Loucy (cell line): ENCODE measurements at regions not wholly inside any gene's neighbourhood (a gene's known extent, or its start where the extent isn't known, plus 50 kb on each side); places are given as distances from the start of the nearest gene placed in this dataset.
"Not testable (repeated sequence)": the region's sequence is repeated elsewhere in the genome, so short reads cannot be mapped to it uniquely, and the experiment has no call there.

Experiments
- H2AFZ ChIP-seq: fragments of 200-600 bp; sonication (generic); 2 replicates; pipeline ENCODE4 v1.6.0; 2016; ENCODE audit warnings: antibody characterized with exemption, mild to moderate bottlenecking, low read length, moderate library complexity
- H3F3A ChIP-seq: fragments of 200-600 bp; 2 replicates; pipeline ENCODE4 v1.6.0; 2016; ENCODE audit warnings: antibody characterized with exemption, low read depth, mild to moderate bottlenecking
- H3K27me3 ChIP-seq: fragments of 200-600 bp; sonication (generic); 2 replicates; pipeline ENCODE4 v1.6.1; 2014; ENCODE audit warnings: low read length, mild to moderate bottlenecking; ENCODE audit not compliant: insufficient read depth, poor library complexity, severe bottlenecking
- H3K36me3 ChIP-seq: fragments of 200-600 bp; sonication (generic); 2 replicates; pipeline ENCODE4 v1.6.1; 2016; ENCODE audit warnings: low read length; ENCODE audit not compliant: insufficient read depth
- H3K4me1 ChIP-seq: fragments of 200-600 bp; sonication (generic); 2 replicates; pipeline ENCODE4 v1.5.1; 2014; ENCODE audit warnings: low read length, mild to moderate bottlenecking; ENCODE audit not compliant: insufficient read depth, poor library complexity, severe bottlenecking
- H3K4me2 ChIP-seq: fragments of 200-600 bp; sonication (generic); 2 replicates; pipeline ENCODE4 v1.6.0; 2014; ENCODE audit warnings: antibody characterized with exemption, low read length, low read depth, mild to moderate bottlenecking; ENCODE audit not compliant: poor library complexity, severe bottlenecking
- H3K4me3 ChIP-seq: fragments of 200-600 bp; sonication (generic); 2 replicates; pipeline ENCODE4 v1.5.1; 2014; ENCODE audit warnings: low read length, mild to moderate bottlenecking, mixed read lengths; ENCODE audit not compliant: poor library complexity, severe bottlenecking
- H3K79me2 ChIP-seq: fragments of 200-600 bp; sonication (generic); 2 replicates; pipeline ENCODE4 v1.6.1; 2014; ENCODE audit warnings: low read length; ENCODE audit not compliant: insufficient read depth
- H3K9ac ChIP-seq: fragments of 200-600 bp; sonication (generic); 2 replicates; pipeline ENCODE4 v1.6.0; 2014; ENCODE audit warnings: mild to moderate bottlenecking, low read depth, low read length, moderate library complexity; ENCODE audit not compliant: poor library complexity, severe bottlenecking
- H3K9me2 ChIP-seq: fragments of 200-600 bp; sonication (generic); replicated peaks from 2 replicates; pipeline ENCODE4 v1.6.1; 2016; ENCODE audit warnings: low read depth, low read length, mixed read lengths
- H3K9me3 ChIP-seq: fragments of 200-600 bp; sonication (generic); 2 replicates; pipeline ENCODE4 v1.6.1; 2014; ENCODE audit warnings: mild to moderate bottlenecking, antibody characterized with exemption, low read length, low read depth; ENCODE audit not compliant: insufficient read depth
- H4K20me1 ChIP-seq: fragments of 200-600 bp; sonication (generic); 2 replicates; pipeline ENCODE4 v1.6.0; 2014; ENCODE audit warnings: antibody characterized with exemption, low read length, mild to moderate bottlenecking; ENCODE audit not compliant: insufficient read depth, poor library complexity, severe bottlenecking
- CTCF ChIP-seq: fragments of 200-600 bp; sonication (generic); conservative IDR thresholded peaks from 2 replicates; pipeline ENCODE4 v1.5.1; 2014; ENCODE audit warnings: mild to moderate bottlenecking, antibody characterized with exemption, low read length
- EZH2phosphoT487 ChIP-seq: fragments of 200-600 bp; IDR thresholded peaks from 2 replicates; pipeline ENCODE4 v1.6.1; 2018; ENCODE audit warnings: antibody characterized with exemption, mild to moderate bottlenecking, moderate library complexity, borderline replicate concordance

GRCh38 chr6:112539355-112539754 is 192.2 kb downstream of the RFPL4B start:
- H3K4me1 ChIP-seq = no peaks in the 10 kb centered on the region
- H2AFZ ChIP-seq = no peak overlapping the region
- H3K9me3 ChIP-seq = peaks cover 3% of the 10 kb centered on the region; the same call in 1 of the 2 replicates
- no peaks in the 10 kb centered on the region for H3K79me2 ChIP-seq
- no peak overlapping the region for H3K4me2 ChIP-seq
- H3K4me3 ChIP-seq = no peak overlapping the region
- H4K20me1 ChIP-seq = no peaks in the 10 kb centered on the region
- no peak overlapping the region for H3K9ac ChIP-seq
- H3F3A ChIP-seq = no peaks in the 10 kb centered on the region
- TF ChIP-seq EZH2phosphoT487 (no peak), CTCF (no peak)
- H3K27me3 ChIP-seq = no peaks in the 10 kb centered on the region
- no peaks in the 10 kb centered on the region for H3K36me3 ChIP-seq
- no peaks in the 10 kb centered on the region for H3K9me2 ChIP-seq

DNA sequence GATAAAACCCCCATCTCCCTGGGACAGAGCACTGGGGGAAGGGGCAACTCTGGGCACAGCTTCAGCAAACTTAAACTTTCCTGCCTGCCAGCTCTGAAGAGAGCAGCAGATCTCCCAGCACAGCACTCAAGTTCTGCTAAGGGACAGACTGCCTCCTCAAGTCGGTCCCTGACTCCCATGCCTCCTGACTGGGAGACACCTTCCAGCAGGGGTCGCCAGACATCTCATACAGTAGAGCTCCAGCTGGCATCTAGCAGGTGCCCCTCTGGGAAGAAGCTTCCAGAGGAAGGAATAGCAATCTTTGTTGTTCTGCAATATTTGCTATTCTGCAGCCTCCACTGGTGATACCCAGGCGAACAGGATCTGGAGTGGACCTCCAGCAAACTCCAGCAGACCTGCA is 194.7 kb downstream of the RFPL4B start:
- not testable (repeated sequence) for H3K4me2 ChIP-seq, H3K9me2 ChIP-seq, H3K4me3 ChIP-seq, H3K36me3 ChIP-seq, H3K27me3 ChIP-seq, H3K4me1 ChIP-seq, H3K79me2 ChIP-seq, H4K20me1 ChIP-seq, H3K9me3 ChIP-seq, H3F3A ChIP-seq, H2AFZ ChIP-seq, H3K9ac ChIP-seq

DNA sequence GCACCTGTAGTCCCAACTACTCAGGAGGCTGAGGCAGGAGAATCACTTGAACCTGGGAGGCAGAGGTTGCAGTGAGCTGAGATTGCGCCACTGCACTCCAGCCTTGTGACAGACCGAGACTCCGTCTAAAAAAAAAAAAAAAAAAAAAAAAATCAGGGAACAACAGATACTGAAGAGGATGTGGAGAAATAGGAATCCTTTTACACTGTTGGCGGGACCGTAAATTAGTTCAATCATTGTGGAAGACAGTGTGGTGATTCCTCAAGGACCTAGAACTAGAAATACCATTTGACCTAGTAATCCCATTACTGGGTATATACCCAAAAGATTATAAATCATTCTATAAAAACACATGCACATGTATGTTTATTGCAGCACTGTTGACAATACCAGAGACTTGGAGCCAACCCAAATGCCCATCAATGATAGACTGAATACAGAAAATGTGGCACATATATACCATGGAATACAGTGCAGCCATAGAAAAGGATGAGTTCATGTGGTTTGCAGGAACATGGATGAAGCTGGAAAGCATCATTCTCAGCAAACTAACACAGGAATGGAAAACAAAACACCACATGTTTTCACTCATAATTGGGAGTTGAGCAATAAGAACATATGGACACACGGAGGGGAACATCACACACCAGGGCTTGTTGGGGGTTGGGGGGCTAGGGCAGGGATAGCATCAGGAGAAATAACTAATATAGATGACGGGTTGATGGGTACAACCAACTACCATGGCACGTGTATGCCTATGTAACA is 200.4 kb downstream of the RFPL4B start:
- H4K20me1 ChIP-seq, H2AFZ ChIP-seq, H3K9me3 ChIP-seq, H3K4me2 ChIP-seq, H3F3A ChIP-seq, H3K4me1 ChIP-seq, H3K79me2 ChIP-seq, H3K27me3 ChIP-seq, H3K9ac ChIP-seq, H3K36me3 ChIP-seq, H3K4me3 ChIP-seq, H3K9me2 ChIP-seq: not testable (repeated sequence)

GRCh38 chr6:112549749-112550148 is 202.6 kb downstream of the RFPL4B start:
- Histone ChIP-seq H3K4me3 (no peak overlapping the region), H3K36me3 (no peaks in the 10 kb centered on the region), H4K20me1 (no peaks in the 10 kb centered on the region), H3K79me2 (no peaks in the 10 kb centered on the region), H3F3A (no peaks in the 10 kb centered on the region), H3K9me2 (no peaks in the 10 kb centered on the region), H3K9ac (no peak overlapping the region), H3K27me3 (no peaks in the 10 kb centered on the region), H3K4me2 (no peak overlapping the region), H3K4me1 (no peaks in the 10 kb centered on the region), H3K9me3 (no peaks in the 10 kb centered on the region), H2AFZ (no peak overlapping the region)
- TF ChIP-seq CTCF = no peak
- TF ChIP-seq EZH2phosphoT487 = no peak
